Right lobe of liver (tissue), 4 donors: ENCODE measurements at regions not wholly inside any gene's neighbourhood (a gene's known extent, or its start where the extent isn't known, plus 50 kb on each side); places are given as distances from the start of the nearest gene placed in this dataset.

ENCODE experiments used
- CTCF ChIP-seq, 4 donors: fragments of 200-600 bp in 3 of 4; fragments of 450-650 bp in 1 of 4; IDR thresholded peaks; one replicate each; pipeline versions ENCODE4 v1.5.1 to v1.8.0; 2016 to 2022; ENCODE audit warnings: antibody characterized with exemption in 4 of 4, mild to moderate bottlenecking in 2 of 4
- POLR2A ChIP-seq: fragments of 450-650 bp; IDR thresholded peaks from one replicate; pipeline ENCODE4 v1.6.1; 2017; ENCODE audit warnings: antibody characterized with exemption, mild to moderate bottlenecking
- donor health status: DM: no; HTN: no; CAD: no.
- donor health status: DM: no; HTN: no; CAD: no.
- donor health status: DM: no; HTN: yes; CAD: no.

- TF ChIP-seq CTCF (IDR thresholded peaks at IDR 0.05) = no peak
- TF ChIP-seq POLR2A = no peak
Observed at GRCh38 chr7:156461881-156462665, 178.5 kb upstream of the RNF32 start.
